Cardiac fibroblast (primary cell): ENCODE measurements at regions not wholly inside any gene's neighbourhood (a gene's known extent, or its start where the extent isn't known, plus 50 kb on each side); places are given as distances from the start of the nearest gene placed in this dataset.
"Not testable (repeated sequence)": the region's sequence is repeated elsewhere in the genome, so short reads cannot be mapped to it uniquely, and the experiment has no call there.

Experiments used
- DNase-seq, 2 donors: peaks; one replicate each; pipeline versions ENCODE4 v3.0.0 to v3.0.0-alpha.2; 2010; ENCODE audit warnings: low read depth in 2 of 2
- H3K4me3 ChIP-seq, 2 donors: replicated peaks in 1 of 2; 1 replicate in 1 of 2; 2 replicates in 1 of 2; pipeline ENCODE4 v1.5.1; 2011; ENCODE audit warnings: low read depth in 2 of 2, low read length in 2 of 2, mild to moderate bottlenecking in 2 of 2, moderate library complexity in 1 of 2
- CTCF ChIP-seq: IDR thresholded peaks from one replicate; pipeline ENCODE4 v1.5.1; 2011; ENCODE audit warnings: low read depth, mild to moderate bottlenecking, low read length, inconsistent platforms

- no peak for TF ChIP-seq CTCF
- peak in 1 of 2 donors; percentile 36 for DNase-seq
- H3K4me3 ChIP-seq, result no peak overlapping the region
These were observed 446.6 kb downstream of the PTPRU start for GRCh38 chr1:29682919-29683295.

- DNase-seq, result no peak
- no peak overlapping the region for H3K4me3 ChIP-seq
- TF ChIP-seq CTCF, result no peak
These were observed 446.0 kb downstream of the PTPRU start for GRCh38 chr1:29682171-29682918.

GRCh38 chr1:29681416-29681815, 445.1 kb downstream of the PTPRU start:
- not testable (repeated sequence) for H3K4me3 ChIP-seq, DNase-seq

- DNase-seq, result no peak
- no peak for TF ChIP-seq CTCF
- H3K4me3 ChIP-seq, result no peak overlapping the region
These were observed 443.7 kb downstream of the PTPRU start for GRCh38 chr1:29679828-29680558.

GRCh38 chr1:29679316-29679715, 443.0 kb downstream of the PTPRU start:
- TF ChIP-seq CTCF, result no peak
- no peak overlapping the region for H3K4me3 ChIP-seq

GRCh38 chr1:29677028-29678024, 441.0 kb downstream of the PTPRU start:
- DNase-seq, result no peak
- no peak for TF ChIP-seq CTCF
- no peak overlapping the region for H3K4me3 ChIP-seq

More at GRCh38 chr1:29679316-29679715, 443.0 kb downstream of the PTPRU start:
- no peak for DNase-seq
